ENCODE measurements at regions not wholly inside any gene's neighbourhood (a gene's known extent, or its start where the extent isn't known, plus 50 kb on each side); places are given as distances from the start of the nearest gene placed in this dataset.

GRCh38 chr5:173716058-173716682, 99.7 kb upstream of the BOD1 start:
- Histone ChIP-seq H4K8ac (ENCODE audit: low read depth in 2 of 2, low read length in 2 of 2) (no peak overlapping the region), H4K91ac (ENCODE audit: insufficient read depth, low read depth, low read length) (peak overlapping the region; percentile 33; the same call in 1 of the 2 replicates), H3K18ac (ENCODE audit: low read depth, low read length) (no peak overlapping the region), H3K9me3 (ENCODE audit: control insufficient read depth, insufficient read depth, low read length) (no peaks in the 10 kb centered on the region), H4K20me1 (ENCODE audit: insufficient read depth, low read length) (no peaks in the 10 kb centered on the region), H4K5ac (ENCODE audit: low read depth, low read length) (no peak overlapping the region), H3K9me1 (ENCODE audit: insufficient read depth, low read length) (peaks cover 4% of the 10 kb centered on the region), H3K4me3 (ENCODE audit: insufficient read depth, low read depth, low read length) (no peak overlapping the region), H3K4me1 (ENCODE audit: control insufficient read depth, insufficient read depth, low read length) (peaks cover 11% of the 10 kb centered on the region), H3K4me2 (ENCODE audit: low read depth, low read length) (no peak overlapping the region), H2BK5ac (ENCODE audit: low read depth, low read length, poor library complexity, severe bottlenecking) (no peak overlapping the region), H3K27me3 (ENCODE audit: control insufficient read depth, insufficient read depth, low read length) (no peaks in the 10 kb centered on the region; the same call in 1 of the 2 replicates), H2BK120ac (ENCODE audit: low read depth, low read length) (peak overlapping the region; percentile 33), H3K4ac (ENCODE audit: low read depth, low read length) (peak overlapping the region; percentile 40; the same call in 1 of the 2 replicates), H2AFZ (replicated peaks; ENCODE audit: low read length, poor library complexity) (no peak overlapping the region), H2AK5ac (ENCODE audit: low read depth, low read length) (peak overlapping the region; percentile 72; the same call in 1 of the 2 replicates), H3K79me1 (ENCODE audit: low read depth in 1 of 2, low read length in 2 of 2) (no peaks in the 10 kb centered on the region), H3K14ac (replicated peaks; ENCODE audit: low read depth, low read length) (peak overlapping the region; percentile 71; the same call in 1 of the 2 replicates), H3K27ac (ENCODE audit: insufficient read depth, low read length) (no peak overlapping the region), H3K9ac (ENCODE audit: low read depth, low read length) (no peak overlapping the region), H2BK15ac (ENCODE audit: low read depth, low read length) (peak overlapping the region; percentile 66; the same call in 1 of the 3 replicates), H2AK9ac (replicated peaks; ENCODE audit: low read depth, low read length, poor library complexity) (no peak overlapping the region), H3K36me3 (ENCODE audit: control insufficient read depth, insufficient read depth, low read length) (no peaks in the 10 kb centered on the region), H3K23ac (ENCODE audit: low read depth, low read length) (no peak overlapping the region), H2BK20ac (ENCODE audit: low read depth, low read length) (peak overlapping the region; percentile 16), H3K56ac (ENCODE audit: extremely low read depth, insufficient read depth, low read length) (no peak overlapping the region)
- ChIA-PET CTCF (no interaction called here), POLR2A (ENCODE audit: unreplicated experiment) (no interaction called here)
- 87% methylated on average over 7 of the region's 10 CpGs; no CpG with 5 or more reads in 1 of the 2 experiments for WGBS, 2 experiments (ENCODE audit: extremely low coverage in 2 of 2, insufficient read length in 1 of 2)
- intact Hi-C loops (cut with micrococcal nuclease) = loop anchor here (1.0 to 10.0 kb wide), 3 partner anchors 39 to 259 kb away; no protein-coding TSS in a partner anchor
- dilution Hi-C loops (cut with HindIII; ENCODE audit: low sequenced_read_pairs, unreplicated experiment) = no loop called here
- ATAC-seq (ENCODE audit: low read depth) (no peak), DNase-seq (no peak)
- no TSS peak for BruUV-seq (replicated peaks)
- TF ChIP-seq CHD1 (IDR thresholded peaks at IDR 0.05; ENCODE audit: low read depth, low read length) (no peak), CTCF (conservative IDR thresholded peaks at IDR 0.05; ENCODE audit: low read depth, low read length) (no peak), MAZ (IDR thresholded peaks at IDR 0.05; ENCODE audit: borderline replicate concordance, low read depth, low read length) (no peak)
- in situ Hi-C loops (cut with MboI; ENCODE audit: low sequenced_read_pairs) = no loop called here
